Adrenal gland (tissue), 5 donors: ENCODE measurements at regions not wholly inside any gene's neighbourhood (a gene's known extent, or its start where the extent isn't known, plus 50 kb on each side); places are given as distances from the start of the nearest gene placed in this dataset.

Source experiments
- CTCF ChIP-seq, 6 experiments: fragments of 450-650 bp in 4 of 6; fragments of 200-600 bp in 2 of 6; sonication (generic) in 1 of 6; IDR thresholded peaks; 1 replicate in 5 of 6; 2 replicates in 1 of 6; pipeline versions ENCODE4 v1.5.1 to v1.8.0; 2016 to 2021; ENCODE audit warnings: antibody characterized with exemption in 6 of 6, mild to moderate bottlenecking in 2 of 6, moderate library complexity in 1 of 6
- POLR2A ChIP-seq, 2 donors: fragments of 450-650 bp; IDR thresholded peaks; one replicate each; pipeline ENCODE4 v1.6.1; 2017; ENCODE audit warnings: antibody characterized with exemption in 2 of 2, mild to moderate bottlenecking in 2 of 2, moderate library complexity in 1 of 2
- donor health status: DM: no; HTN: no; CAD: no.

- TF ChIP-seq POLR2A (IDR thresholded peaks at IDR 0.05) (no peak), CTCF (IDR thresholded peaks at IDR 0.05) (no peak)
These were observed 260.3 kb downstream of the BCAT1 start for GRCh38 chr12:24688601-24689000.
